NT2/D1 (cell line): ENCODE measurements at regions not wholly inside any gene's neighbourhood (a gene's known extent, or its start where the extent isn't known, plus 50 kb on each side); places are given as distances from the start of the nearest gene placed in this dataset.

Experiments used
- YY1 ChIP-seq: IDR thresholded peaks from 2 replicates; pipeline ENCODE4 v1.6.1; 2011; ENCODE audit not compliant: insufficient read length, insufficient read depth
- ZNF274 ChIP-seq: IDR thresholded peaks from 2 replicates; pipeline ENCODE4 v1.6.1; 2011; ENCODE audit warnings: mild to moderate bottlenecking, low read depth, low read length

- TF ChIP-seq YY1 = no peak
- no peak for TF ChIP-seq ZNF274
Measured at GRCh38 chr14:101152855-101153254, 249.3 kb upstream of the RTL1 start.
